ENCODE measurements at regions not wholly inside any gene's neighbourhood (a gene's known extent, or its start where the extent isn't known, plus 50 kb on each side); places are given as distances from the start of the nearest gene placed in this dataset.

DNA sequence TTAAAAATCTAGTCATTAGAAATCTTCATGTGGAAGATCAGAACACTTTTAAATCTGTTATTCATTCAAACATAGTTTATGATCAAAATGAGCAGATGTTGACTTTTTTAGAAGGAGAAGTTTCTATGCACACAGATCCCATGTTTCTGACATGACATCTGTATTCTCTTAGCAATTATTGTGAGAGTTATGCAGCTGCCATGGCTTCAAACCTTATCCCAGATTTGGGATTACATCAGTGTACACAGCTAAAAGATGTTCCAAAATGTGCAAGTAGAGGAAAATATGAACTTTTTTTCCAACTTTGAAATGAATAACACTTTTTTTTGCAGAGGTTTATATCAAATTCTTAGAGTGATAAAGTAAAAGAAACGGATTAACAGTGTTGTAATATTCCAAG, 1166.9 kb downstream of the ZPLD1 start:
- Mint-ChIP-seq H3K4me1 (ENCODE audit: low read depth) (no peaks in the 10 kb centered on the region), H3K36me3 (ENCODE audit: low read depth) (no peaks in the 10 kb centered on the region), H3K9me3 (peaks cover 8% of the 10 kb centered on the region), H3K27ac (no peak overlapping the region), H3K27me3 (no peaks in the 10 kb centered on the region), H3K4me3 (no peak overlapping the region)
- DNase-seq: no peak

DNA sequence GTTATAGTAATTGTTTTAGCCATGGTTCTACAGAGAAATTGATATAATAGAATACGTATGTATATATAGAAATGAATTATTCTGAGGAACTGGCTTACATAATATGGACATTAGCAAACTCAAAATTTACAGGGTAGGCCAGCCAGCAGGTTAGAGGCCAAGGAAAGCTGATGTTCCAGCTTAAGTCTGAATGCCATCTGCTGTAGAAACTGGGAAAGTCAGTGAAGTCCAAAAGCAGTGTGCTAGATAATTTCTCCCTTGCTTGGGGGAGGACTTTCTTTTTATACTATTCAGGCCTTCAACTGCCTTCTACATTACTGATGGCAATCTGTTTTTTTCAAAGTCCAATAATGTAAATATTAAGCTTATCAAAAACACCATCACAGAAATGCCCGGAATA, 1174.7 kb downstream of the ZPLD1 start:
- Mint-ChIP-seq H3K4me3 (no peak overlapping the region), H3K36me3 (ENCODE audit: low read depth) (no peaks in the 10 kb centered on the region), H3K27me3 (no peaks in the 10 kb centered on the region), H3K4me1 (ENCODE audit: low read depth) (no peaks in the 10 kb centered on the region), H3K9me3 (peaks cover 3% of the 10 kb centered on the region), H3K27ac (no peak overlapping the region)
- no peak for DNase-seq

DNA sequence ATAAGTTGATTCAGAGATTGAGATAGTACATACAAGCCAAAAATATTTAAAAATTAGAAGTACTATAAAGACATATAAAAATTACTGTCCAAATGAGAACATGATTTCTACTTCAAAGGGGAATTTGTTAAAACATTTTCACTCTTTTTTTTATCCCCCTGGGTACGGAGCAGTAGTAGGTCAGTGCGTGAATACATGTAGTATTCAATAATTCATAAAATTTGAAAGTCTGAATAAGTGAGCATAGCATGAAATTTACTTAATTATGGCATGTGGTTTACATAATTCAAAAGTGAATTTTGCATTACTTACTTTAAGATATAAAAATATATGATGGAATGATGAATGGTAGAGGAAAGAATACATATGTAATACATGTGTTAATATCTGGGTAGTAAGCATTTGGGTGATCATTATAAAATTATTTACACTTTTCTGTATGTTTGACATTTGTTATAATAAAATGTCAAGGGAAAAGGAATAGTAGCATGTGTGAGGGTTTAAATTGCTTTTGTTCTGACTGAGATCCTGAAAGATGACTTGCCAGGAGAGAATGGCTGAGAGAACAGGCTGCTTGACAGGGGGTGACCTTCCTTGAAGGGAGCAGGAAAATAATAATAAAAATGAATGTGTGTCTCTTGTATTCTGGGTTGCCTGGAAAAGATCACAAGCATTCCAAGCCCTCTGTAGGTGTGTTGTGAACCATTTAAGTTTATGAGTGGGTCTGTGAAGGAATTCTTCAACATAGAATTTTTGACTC, 1178.8 kb downstream of the ZPLD1 start:
- H3K27ac Mint-ChIP-seq: no peak overlapping the region
- H3K27me3 Mint-ChIP-seq: no peaks in the 10 kb centered on the region
- no peak overlapping the region for H3K4me3 Mint-ChIP-seq
- H3K36me3 Mint-ChIP-seq (ENCODE audit: low read depth): no peaks in the 10 kb centered on the region
- H3K4me1 Mint-ChIP-seq (ENCODE audit: low read depth): no peaks in the 10 kb centered on the region
- no peak for DNase-seq
- H3K9me3 Mint-ChIP-seq: peaks cover 6% of the 10 kb centered on the region

DNA sequence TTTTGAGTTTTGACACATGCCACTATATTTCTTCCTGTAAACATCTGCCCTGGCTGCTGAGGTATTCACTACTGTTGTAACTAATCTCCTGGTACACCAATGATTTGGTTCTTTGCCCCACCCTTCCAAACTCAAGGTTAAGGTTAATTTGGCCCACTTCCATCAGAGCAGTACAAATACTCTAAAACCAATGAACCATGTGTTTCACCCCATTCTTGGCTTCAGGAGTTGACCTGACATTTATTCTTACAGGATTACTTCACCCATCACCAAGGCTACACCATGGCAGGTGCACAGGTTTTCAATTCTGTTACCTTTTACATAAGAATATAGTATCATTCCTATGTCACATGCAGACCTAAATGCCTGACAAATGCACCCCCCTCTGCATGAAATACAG, 1179.9 kb downstream of the ZPLD1 start:
- peaks cover 6% of the 10 kb centered on the region for H3K9me3 Mint-ChIP-seq
- H3K27me3 Mint-ChIP-seq: no peaks in the 10 kb centered on the region
- no peaks in the 10 kb centered on the region for H3K4me1 Mint-ChIP-seq (ENCODE audit: low read depth)
- DNase-seq: no peak
- no peaks in the 10 kb centered on the region for H3K36me3 Mint-ChIP-seq (ENCODE audit: low read depth)
- no peak overlapping the region for H3K4me3 Mint-ChIP-seq
- no peak overlapping the region for H3K27ac Mint-ChIP-seq

DNA sequence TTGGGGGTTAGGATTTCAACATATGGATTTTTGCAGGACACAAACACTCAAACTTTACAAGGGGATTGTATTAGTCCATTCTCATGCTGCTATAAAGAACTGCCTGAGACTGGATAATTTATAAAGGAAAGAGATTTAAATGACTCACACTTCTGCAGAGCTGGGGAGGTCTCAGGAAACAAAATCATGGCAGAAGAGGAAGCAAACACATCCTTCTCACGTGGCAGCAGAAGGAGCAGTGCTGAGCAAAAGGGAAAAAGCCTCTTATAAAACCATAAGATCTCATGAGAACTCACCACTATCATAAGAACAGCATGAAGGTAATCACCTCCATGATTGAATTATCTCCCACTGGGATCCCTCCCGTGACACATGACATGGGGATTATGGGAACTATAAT, 1183.1 kb downstream of the ZPLD1 start:
- Mint-ChIP-seq H3K36me3 (ENCODE audit: low read depth) (no peaks in the 10 kb centered on the region), H3K27me3 (no peaks in the 10 kb centered on the region), H3K4me3 (no peak overlapping the region), H3K27ac (no peak overlapping the region), H3K4me1 (ENCODE audit: low read depth) (no peaks in the 10 kb centered on the region), H3K9me3 (peaks cover 6% of the 10 kb centered on the region)
- no peak for DNase-seq

DNA sequence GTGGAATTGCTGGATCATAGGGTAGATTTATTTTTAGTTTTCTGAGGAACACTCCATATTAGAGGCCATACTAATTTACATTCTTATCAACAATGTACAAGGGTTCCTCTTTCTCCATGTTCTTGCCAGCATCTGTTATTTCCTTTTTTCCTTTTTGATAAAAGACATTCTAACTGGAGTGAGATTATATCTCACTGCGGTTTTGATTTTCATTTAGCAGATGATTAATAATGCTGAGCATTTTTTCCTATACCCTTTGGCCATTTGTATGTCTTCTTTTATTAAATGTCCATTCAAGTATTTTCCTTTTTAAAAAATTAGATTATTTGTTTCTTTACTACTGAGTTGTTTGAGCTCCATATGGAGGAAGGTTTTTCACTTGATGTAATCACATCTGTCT, 1189.5 kb downstream of the ZPLD1 start:
- H3K4me3 Mint-ChIP-seq: no peak overlapping the region
- no peak for DNase-seq
- H3K9me3 Mint-ChIP-seq: peaks cover 11% of the 10 kb centered on the region
- H3K27me3 Mint-ChIP-seq: no peaks in the 10 kb centered on the region
- no peak overlapping the region for H3K27ac Mint-ChIP-seq
- H3K4me1 Mint-ChIP-seq (ENCODE audit: low read depth): no peaks in the 10 kb centered on the region
- H3K36me3 Mint-ChIP-seq (ENCODE audit: low read depth): no peaks in the 10 kb centered on the region

DNA sequence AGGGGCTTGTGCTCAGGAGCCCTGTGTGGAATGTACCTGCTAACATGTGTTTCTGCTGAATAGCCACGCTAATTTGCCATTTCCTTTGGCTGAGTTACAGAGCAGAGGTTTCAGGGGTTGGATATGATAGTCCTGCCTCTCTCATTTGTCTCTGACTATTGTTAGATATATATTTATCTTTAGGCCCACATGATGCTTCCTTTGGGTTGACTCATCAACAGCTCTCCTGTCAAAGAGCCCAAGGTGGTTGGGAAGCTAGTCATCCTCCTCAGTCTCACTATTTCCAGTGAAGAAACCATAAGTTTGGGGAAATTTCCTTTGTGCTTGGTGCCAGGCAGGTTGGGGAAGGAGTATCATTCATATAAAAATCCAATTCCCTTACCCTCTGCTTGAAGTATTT, 1194.6 kb downstream of the ZPLD1 start:
- no peaks in the 10 kb centered on the region for H3K4me1 Mint-ChIP-seq (ENCODE audit: low read depth)
- H3K27me3 Mint-ChIP-seq: no peaks in the 10 kb centered on the region
- DNase-seq: no peak
- peaks cover 20% of the 10 kb centered on the region for H3K9me3 Mint-ChIP-seq
- no peak overlapping the region for H3K4me3 Mint-ChIP-seq
- H3K27ac Mint-ChIP-seq: no peak overlapping the region
- no peaks in the 10 kb centered on the region for H3K36me3 Mint-ChIP-seq (ENCODE audit: low read depth)

DNA sequence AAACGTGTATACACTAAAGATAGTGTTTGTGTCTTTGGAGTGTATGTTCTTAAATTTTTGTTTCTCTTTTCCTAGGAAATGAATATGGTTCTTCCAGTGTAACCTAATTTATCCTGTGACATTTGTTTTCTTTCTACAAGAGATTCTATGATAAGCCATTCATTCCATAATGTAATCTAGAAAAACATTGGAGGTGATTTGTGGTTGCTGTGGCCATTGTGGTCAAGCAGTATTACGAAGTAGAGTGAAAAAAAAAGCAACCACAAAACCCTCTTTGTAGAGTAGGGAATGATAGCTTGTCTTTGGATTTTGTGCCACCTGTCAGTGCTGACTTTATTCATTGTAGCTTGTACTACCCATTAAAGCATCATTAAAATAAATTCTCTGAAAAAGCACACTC, 1209.6 kb downstream of the ZPLD1 start:
- Mint-ChIP-seq H3K27me3 (no peaks in the 10 kb centered on the region), H3K36me3 (ENCODE audit: low read depth) (no peaks in the 10 kb centered on the region), H3K4me3 (no peak overlapping the region), H3K9me3 (peaks cover 3% of the 10 kb centered on the region), H3K27ac (no peak overlapping the region), H3K4me1 (ENCODE audit: low read depth) (no peaks in the 10 kb centered on the region)
- no peak for DNase-seq

DNA sequence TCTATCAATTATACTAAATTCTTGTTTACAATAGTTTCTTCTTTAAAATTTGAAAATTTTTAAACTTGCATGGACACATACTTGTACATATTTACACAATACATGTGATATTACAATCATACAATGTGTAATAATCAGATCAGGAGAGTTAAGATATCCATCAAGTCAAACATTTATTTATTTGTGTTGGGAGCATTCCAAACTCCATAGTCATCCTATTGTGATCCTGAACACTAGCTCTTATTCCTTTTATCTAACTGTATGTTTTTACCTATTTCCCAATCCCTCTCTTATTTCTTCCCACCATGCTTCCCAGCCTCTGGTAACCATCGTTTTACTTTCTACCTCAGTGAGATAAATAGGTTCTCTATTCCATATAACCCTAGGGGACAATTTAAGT, 1219.2 kb downstream of the ZPLD1 start:
- Mint-ChIP-seq H3K27ac (no peak overlapping the region), H3K27me3 (no peaks in the 10 kb centered on the region), H3K4me3 (no peak overlapping the region), H3K4me1 (ENCODE audit: low read depth) (no peaks in the 10 kb centered on the region), H3K9me3 (peaks cover under 1% of the 10 kb centered on the region), H3K36me3 (ENCODE audit: low read depth) (no peaks in the 10 kb centered on the region)
- no peak for DNase-seq

DNA sequence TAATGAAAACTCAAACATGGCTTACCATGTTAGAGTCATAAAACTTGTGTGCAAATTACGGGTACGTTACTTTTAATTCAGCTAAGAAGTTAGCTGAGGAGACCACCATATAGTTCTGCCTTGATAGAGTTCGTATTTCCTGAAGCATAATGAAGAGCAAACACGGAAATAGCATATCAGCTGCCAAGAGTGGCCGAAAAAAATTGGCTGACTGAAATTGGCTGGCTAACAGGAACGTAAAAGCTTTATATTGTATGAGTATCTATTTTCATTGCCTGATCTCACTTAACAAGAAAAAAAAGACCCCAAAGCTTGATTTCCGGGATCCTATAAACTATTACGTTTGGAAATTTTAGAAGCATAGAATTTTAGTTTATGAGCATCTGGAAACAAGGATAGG, 1222.9 kb downstream of the ZPLD1 start:
- no peaks in the 10 kb centered on the region for H3K27me3 Mint-ChIP-seq
- no peaks in the 10 kb centered on the region for H3K36me3 Mint-ChIP-seq (ENCODE audit: low read depth)
- DNase-seq: no peak
- H3K27ac Mint-ChIP-seq: no peak overlapping the region
- H3K4me1 Mint-ChIP-seq (ENCODE audit: low read depth): no peaks in the 10 kb centered on the region
- H3K4me3 Mint-ChIP-seq: no peak overlapping the region
- H3K9me3 Mint-ChIP-seq: peaks cover 5% of the 10 kb centered on the region

DNA sequence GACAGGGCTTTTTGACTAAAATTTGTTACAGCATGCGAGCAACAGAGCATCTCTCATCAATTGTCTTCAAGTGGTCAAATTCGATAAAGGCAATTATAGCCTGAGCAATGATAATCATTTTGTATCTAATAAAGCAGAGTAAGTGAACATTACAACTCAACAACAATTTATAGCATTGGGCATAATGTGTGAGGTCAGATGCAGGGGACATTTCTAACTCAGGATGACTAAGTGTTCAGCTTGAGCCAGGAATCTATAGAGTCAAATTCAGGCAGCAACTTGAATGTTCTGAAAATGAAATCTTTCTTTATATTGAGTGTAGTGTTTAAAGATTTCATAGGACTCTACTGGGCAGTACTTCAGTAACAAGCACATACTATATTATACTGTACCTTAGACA, 1226.0 kb downstream of the ZPLD1 start:
- Mint-ChIP-seq H3K9me3 (peaks cover 8% of the 10 kb centered on the region), H3K27ac (no peak overlapping the region), H3K27me3 (no peaks in the 10 kb centered on the region), H3K4me1 (ENCODE audit: low read depth) (no peaks in the 10 kb centered on the region), H3K4me3 (no peak overlapping the region), H3K36me3 (ENCODE audit: low read depth) (no peaks in the 10 kb centered on the region)
- no peak for DNase-seq

DNA sequence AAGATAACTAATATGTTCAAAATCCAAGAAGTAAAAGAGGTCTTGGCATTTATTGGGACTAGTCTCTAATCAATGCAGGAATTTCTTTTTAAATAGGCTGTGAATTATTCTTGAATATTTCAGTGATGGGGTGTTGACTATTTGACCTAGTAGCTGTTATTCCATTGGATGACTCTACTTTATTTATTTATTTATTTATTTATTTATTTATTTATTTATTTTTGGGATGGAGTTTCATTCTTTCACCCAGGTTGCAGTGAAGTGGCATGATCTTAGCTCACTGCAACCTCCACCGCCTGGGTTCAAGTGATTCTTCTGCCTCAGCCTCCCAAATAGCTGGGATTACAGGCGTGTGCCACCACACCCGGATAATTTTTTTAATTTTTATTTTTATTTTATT, 1227.8 kb downstream of the ZPLD1 start:
- no peak overlapping the region for H3K27ac Mint-ChIP-seq
- peaks cover 8% of the 10 kb centered on the region for H3K9me3 Mint-ChIP-seq
- DNase-seq: no peak
- H3K27me3 Mint-ChIP-seq: no peaks in the 10 kb centered on the region
- H3K36me3 Mint-ChIP-seq (ENCODE audit: low read depth): no peaks in the 10 kb centered on the region
- H3K4me3 Mint-ChIP-seq: no peak overlapping the region
- H3K4me1 Mint-ChIP-seq (ENCODE audit: low read depth): no peaks in the 10 kb centered on the region

DNA sequence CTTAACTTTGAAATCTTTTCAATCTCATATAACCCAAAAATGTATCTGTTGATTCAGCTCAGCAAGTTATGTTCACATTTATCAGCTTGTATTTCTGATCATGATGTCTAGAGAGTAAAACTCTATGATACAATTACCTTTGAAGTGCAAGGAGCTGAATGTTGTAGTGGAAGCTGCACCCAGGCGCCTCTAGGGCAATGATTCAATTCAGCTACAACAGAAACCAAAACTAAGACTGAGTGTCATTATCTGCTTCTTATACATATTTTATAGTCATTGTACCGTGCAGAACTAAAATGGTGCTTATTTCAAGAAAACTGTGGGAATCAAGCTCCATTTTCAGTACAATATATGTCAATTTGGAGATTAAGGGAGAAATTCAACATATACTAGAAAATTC, 1237.5 kb downstream of the ZPLD1 start:
- no peak overlapping the region for H3K4me3 Mint-ChIP-seq
- DNase-seq: no peak
- H3K36me3 Mint-ChIP-seq (ENCODE audit: low read depth): no peaks in the 10 kb centered on the region
- H3K9me3 Mint-ChIP-seq: no peaks in the 10 kb centered on the region
- H3K27me3 Mint-ChIP-seq: no peaks in the 10 kb centered on the region
- no peaks in the 10 kb centered on the region for H3K4me1 Mint-ChIP-seq (ENCODE audit: low read depth)
- H3K27ac Mint-ChIP-seq: no peak overlapping the region

DNA sequence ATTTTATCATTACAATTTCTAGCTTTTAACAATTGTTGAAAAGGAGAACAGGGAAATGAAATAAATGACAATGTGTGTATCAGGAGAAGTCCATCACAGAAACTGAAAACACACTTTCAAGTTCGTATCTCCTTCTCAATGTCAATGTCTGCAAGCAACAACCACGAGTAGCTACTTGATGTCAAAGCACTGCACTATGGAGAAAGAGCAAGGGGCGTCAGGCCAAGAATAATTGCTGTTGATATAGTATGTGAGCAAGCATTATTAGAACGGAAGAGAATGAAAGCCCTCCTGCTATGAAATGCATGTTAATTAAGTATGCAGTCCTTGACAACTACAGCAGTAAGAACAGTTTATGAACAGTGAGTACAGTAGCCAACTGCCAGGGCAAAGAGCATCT, 1250.1 kb downstream of the ZPLD1 start:
- no peak for DNase-seq
- Mint-ChIP-seq H3K36me3 (ENCODE audit: low read depth) (no peaks in the 10 kb centered on the region), H3K27ac (no peak overlapping the region), H3K4me1 (ENCODE audit: low read depth) (no peaks in the 10 kb centered on the region), H3K27me3 (no peaks in the 10 kb centered on the region), H3K9me3 (peaks cover 5% of the 10 kb centered on the region), H3K4me3 (no peak overlapping the region)

DNA sequence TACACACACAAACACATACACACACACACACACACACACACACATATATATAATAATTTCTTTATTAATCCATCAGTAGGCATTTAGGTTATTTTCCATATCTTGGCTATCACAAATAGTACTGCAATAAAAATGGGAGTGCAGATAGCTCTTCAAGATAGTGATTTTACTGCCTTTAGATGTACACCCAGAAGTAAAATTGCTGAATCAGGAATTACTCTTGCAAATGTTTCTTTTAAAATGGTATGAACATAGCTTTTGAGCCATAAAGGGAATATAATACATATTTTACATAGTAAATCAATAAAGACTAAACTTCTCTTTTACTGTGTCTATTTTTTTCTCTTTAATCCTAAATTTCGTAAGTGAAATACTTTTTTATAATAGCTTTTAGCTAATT, 1251.1 kb downstream of the ZPLD1 start:
- no peak overlapping the region for H3K4me3 Mint-ChIP-seq
- no peak for DNase-seq
- peaks cover 8% of the 10 kb centered on the region for H3K9me3 Mint-ChIP-seq
- no peak overlapping the region for H3K27ac Mint-ChIP-seq
- H3K36me3 Mint-ChIP-seq (ENCODE audit: low read depth): no peaks in the 10 kb centered on the region
- no peaks in the 10 kb centered on the region for H3K4me1 Mint-ChIP-seq (ENCODE audit: low read depth)
- H3K27me3 Mint-ChIP-seq: no peaks in the 10 kb centered on the region

DNA sequence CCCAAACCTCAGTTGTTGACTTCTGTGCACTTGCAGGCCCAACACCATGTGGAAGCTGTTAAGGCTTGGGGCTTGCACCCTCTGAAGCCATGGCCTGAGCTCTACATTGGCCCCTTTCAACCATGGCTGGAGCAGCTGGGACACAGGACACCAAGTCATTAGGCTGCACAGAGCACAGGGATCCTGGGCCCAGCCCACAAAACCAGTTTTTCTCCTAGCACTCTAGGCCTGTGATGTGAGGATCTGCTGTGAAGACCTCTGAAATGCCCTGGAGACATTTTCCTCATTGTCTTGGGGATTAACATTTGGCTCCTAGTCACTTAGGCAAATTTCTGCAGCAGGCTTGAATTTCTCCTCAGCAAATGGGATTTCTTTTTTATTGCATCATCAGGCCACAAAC, 1255.7 kb downstream of the ZPLD1 start:
- no peak for DNase-seq
- no peak overlapping the region for H3K4me3 Mint-ChIP-seq
- H3K27ac Mint-ChIP-seq: no peak overlapping the region
- H3K4me1 Mint-ChIP-seq (ENCODE audit: low read depth): no peaks in the 10 kb centered on the region
- H3K36me3 Mint-ChIP-seq (ENCODE audit: low read depth): no peaks in the 10 kb centered on the region
- H3K27me3 Mint-ChIP-seq: no peaks in the 10 kb centered on the region
- peaks cover 23% of the 10 kb centered on the region for H3K9me3 Mint-ChIP-seq

All from activated T-cell treated with anti-CD3 and anti-CD28 coated beads, Interleukin-2, amount 50 U/mL, for 24 hours (primary cell).